Epithelial cell of esophagus (primary cell): ENCODE measurements at regions not wholly inside any gene's neighbourhood (a gene's known extent, or its start where the extent isn't known, plus 50 kb on each side); places are given as distances from the start of the nearest gene placed in this dataset.

Experiments
- DNase-seq: peaks from one replicate; pipeline ENCODE4 v3.0.0; 2010; ENCODE audit warnings: low read depth
- H3K4me3 ChIP-seq: 2 replicates; pipeline ENCODE4 v1.5.1; 2011; ENCODE audit warnings: mild to moderate bottlenecking, low read length, control low read depth
- TF ChIP-seq, protein P1 (sequence below): IDR thresholded peaks from 2 replicates; pipeline ENCODE4 v1.5.1; 2011; ENCODE audit warnings: low read depth, mild to moderate bottlenecking, low read length, control low read depth, inconsistent platforms; ENCODE audit not compliant: insufficient read depth; ENCODE audit errors: missing control alignments

DNA sequence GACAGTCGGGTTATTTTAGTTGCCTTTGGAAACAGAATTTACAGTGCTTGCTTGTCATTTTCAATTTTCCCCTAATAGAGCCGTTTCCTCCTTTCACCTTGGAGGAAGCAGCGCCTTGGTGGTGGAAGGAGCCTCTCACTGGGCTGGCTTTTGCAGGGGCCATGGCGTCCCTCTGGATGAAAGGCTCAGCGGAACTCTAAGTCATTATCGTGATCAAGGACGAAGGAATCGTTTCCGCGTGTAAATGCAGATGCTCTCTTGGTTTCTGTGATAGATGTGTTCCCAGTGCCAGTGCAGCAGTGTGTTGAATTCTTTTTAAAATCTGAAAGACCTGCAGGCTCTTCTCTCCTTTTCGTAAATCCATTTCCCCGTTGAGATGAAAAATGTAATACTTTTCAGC lies 126.2 kb upstream of the LMO4 start:
- no peak overlapping the region for H3K4me3 ChIP-seq
- no peak for DNase-seq
- TF ChIP-seq, protein P1, sequence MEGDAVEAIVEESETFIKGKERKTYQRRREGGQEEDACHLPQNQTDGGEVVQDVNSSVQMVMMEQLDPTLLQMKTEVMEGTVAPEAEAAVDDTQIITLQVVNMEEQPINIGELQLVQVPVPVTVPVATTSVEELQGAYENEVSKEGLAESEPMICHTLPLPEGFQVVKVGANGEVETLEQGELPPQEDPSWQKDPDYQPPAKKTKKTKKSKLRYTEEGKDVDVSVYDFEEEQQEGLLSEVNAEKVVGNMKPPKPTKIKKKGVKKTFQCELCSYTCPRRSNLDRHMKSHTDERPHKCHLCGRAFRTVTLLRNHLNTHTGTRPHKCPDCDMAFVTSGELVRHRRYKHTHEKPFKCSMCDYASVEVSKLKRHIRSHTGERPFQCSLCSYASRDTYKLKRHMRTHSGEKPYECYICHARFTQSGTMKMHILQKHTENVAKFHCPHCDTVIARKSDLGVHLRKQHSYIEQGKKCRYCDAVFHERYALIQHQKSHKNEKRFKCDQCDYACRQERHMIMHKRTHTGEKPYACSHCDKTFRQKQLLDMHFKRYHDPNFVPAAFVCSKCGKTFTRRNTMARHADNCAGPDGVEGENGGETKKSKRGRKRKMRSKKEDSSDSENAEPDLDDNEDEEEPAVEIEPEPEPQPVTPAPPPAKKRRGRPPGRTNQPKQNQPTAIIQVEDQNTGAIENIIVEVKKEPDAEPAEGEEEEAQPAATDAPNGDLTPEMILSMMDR: no peak

DNA sequence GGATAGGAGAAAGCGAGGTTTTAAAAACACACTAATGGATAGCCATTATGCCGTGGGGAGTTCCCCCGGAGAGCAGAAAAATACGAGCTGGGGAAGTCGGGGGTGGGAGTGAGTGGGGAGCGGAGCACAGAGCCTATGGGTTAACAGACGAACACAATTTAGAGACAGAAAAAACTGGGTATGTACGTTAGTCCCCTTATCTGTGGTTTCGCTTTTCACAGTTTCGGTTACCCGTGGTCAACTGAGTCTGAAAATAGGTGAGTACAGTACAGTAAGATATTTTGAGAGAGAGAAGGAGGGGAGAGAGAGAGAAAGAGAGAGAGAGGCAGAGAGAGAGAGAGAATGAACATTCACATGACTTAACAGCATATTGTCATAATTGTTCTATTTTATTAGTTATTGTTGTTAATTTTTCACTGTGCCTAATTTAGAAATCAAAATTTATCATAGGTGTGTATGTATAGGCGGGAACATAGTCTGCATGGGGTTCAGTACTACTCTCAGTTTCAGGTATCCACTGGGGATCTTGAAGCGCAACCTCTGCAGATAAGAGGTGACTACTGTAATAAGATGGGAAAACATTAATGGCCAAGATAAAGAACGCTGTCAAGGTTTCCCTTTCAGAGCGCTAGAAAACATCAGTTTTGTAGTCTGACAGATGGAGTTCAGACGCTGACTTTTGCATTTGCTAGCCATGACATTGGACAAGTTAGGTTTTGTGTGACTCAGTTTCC lies 125.6 kb upstream of the LMO4 start:
- TF ChIP-seq, protein P1: no peak
- no peak for DNase-seq
- no peak overlapping the region for H3K4me3 ChIP-seq

DNA sequence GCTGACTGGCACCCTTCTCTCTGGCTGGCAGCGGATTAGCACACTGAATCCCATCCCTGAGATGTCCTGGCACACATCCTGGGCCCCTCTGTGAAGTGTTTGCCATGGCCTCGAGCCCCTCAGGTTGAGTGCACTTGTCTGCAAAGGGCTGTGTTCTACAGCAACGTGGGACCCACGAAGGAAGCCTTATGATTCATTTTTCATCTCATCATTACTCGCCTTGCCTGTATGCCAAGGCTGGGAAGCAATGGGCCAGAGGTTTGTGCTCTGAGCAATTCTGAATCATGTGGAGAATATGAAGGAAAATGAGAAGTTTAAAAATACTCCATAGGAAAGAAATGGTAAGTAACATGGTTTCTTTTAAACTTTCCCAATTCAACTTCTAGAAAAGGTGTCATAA lies 124.8 kb upstream of the LMO4 start:
- no peak overlapping the region for H3K4me3 ChIP-seq

DNA sequence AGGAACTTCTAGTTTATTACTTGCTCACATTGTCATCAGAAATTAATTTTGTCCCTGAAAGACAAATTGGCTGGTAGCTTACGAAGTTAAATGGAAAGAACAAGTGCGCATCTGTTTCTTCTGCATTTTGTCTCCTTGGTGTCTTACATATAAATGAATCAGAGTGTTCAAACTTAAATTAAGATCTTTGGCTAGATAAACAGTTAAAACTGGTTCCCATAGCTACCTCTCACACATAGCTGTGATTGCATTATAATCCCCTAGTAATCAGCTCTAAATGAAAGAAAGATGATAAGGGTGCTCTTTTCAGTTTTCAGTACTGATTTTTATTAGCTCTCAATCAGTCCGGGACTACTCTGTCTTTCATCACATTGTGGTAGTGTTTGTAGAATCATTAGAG lies 124.2 kb upstream of the LMO4 start:
- no peak for DNase-seq
- TF ChIP-seq, protein P1: no peak
- H3K4me3 ChIP-seq: no peak overlapping the region

More for the DNA sequence above, 124.8 kb upstream of the LMO4 start:
- TF ChIP-seq, protein P1: no peak
- peak; percentile 69 for DNase-seq

DNA sequence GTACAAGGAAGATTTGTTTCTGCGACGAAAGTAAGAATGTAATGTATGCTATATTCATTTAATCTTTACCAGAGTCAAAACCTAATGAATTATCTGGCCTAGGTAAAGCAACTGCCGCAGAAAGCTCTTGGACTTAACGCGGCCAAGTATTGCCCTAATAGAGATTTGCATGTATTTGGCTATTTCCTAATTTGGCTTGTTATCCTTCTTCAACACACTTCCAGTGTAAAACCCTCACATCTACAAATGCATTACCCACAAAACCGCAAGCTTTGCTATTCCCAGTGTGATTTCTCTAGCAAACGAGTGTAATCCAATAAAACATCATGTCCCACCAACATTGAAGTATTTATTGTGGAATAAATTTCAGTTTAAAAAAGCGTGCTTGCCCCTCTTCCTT lies 123.8 kb upstream of the LMO4 start:
- TF ChIP-seq, protein P1: no peak
- DNase-seq: no peak

DNA sequence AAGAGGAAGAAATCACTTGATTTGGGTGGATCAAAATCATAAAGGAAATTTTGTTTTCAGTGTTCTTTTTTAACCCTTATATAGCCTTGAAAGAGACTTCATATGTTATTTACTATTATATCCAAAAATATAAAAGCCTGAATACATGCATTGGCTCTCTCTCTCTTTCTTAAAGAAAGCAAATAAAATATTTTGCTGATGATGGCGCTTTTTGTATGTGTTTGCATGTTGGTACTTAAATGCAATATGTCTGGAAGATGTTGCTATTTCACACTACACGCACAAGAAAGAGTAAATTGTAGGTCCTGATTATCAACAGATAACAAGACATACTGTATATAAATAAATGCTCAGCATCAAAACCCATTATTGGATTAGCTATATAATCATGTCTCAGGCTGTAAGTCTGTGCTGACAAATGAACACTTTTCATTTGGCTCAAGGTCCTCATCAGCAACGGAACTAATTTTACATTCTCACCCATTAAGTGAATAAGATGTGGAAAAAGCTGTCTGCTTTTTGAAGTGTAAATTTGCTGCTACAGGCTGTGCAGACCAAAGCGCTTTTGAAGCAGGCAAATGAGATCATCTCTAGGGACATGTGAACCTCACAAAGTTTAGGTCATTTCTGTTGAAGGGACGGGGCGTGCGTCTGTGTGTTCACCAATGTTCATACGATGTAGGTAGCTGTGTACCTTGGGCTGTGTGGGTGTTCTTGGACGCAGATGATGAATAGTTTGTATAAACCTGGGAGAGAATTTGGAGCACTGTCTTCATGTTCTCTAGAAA lies 122.4 kb upstream of the LMO4 start:
- H3K4me3 ChIP-seq: no peak overlapping the region
- TF ChIP-seq, protein P1: no peak
- DNase-seq: no peak

More for the DNA sequence above, 123.8 kb upstream of the LMO4 start:
- no peak overlapping the region for H3K4me3 ChIP-seq

DNA sequence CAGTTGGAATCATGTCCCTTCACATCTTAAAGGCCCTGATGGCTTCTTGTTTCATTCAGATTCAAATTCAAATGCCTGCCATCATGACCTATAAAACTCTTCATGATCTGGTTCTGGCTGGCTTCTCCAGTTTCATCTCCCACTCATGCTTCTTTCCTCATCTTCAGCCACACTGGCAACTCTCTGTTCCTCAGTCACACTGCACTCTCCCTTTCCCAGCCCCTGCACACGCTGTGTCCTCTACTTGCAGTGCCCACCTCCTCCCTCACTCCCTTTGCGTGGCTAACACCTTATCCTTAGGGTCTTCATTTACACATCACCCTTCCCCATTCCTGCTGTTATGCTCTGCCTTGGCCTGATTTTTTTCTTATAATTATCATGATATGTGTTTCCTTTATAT lies 120.6 kb upstream of the LMO4 start:
- TF ChIP-seq, protein P1: no peak
- no peak overlapping the region for H3K4me3 ChIP-seq
- no peak for DNase-seq
